ENCODE measurements at regions not wholly inside any gene's neighbourhood (a gene's known extent, or its start where the extent isn't known, plus 50 kb on each side); places are given as distances from the start of the nearest gene placed in this dataset.

- ChIA-PET POLR2A (no interaction called here), CTCF (no interaction called here)
- TF ChIP-seq CTCF (IDR thresholded peaks at IDR 0.05; ENCODE audit: insufficient read depth, low read length, missing control alignments): no peak
- H3K4me3 ChIP-seq (ENCODE audit: low read depth, low read length): no peak overlapping the region
- no peak for DNase-seq (ENCODE audit: low read depth, low spot score)
Observed at GRCh38 chr10:128741180-128741579, 615.0 kb upstream of the MKI67 start.

- no peak for TF ChIP-seq CTCF (IDR thresholded peaks at IDR 0.05; ENCODE audit: insufficient read depth, low read length, missing control alignments)
- ChIA-PET CTCF (no interaction called here), POLR2A (no interaction called here)
- DNase-seq (ENCODE audit: low read depth, low spot score): no peak
- H3K4me3 ChIP-seq (ENCODE audit: low read depth, low read length): no peak overlapping the region
Observed at GRCh38 chr10:128741680-128742079, 615.5 kb upstream of the MKI67 start.

- TF ChIP-seq CTCF (IDR thresholded peaks at IDR 0.05; ENCODE audit: insufficient read depth, low read length, missing control alignments): no peak
- ChIA-PET POLR2A (no interaction called here), CTCF (no interaction called here)
- no peak overlapping the region for H3K4me3 ChIP-seq (ENCODE audit: low read depth, low read length)
- DNase-seq (ENCODE audit: low read depth, low spot score): no peak
Observed at GRCh38 chr10:128744092-128744491, 617.9 kb upstream of the MKI67 start.

GRCh38 chr10:128744811-128745305 is 618.6 kb upstream of the MKI67 start:
- CTCF ChIA-PET: no interaction called here
- no peak overlapping the region for H3K4me3 ChIP-seq (ENCODE audit: low read depth, low read length)
- POLR2A ChIA-PET: no interaction called here
- no peak for TF ChIP-seq CTCF (IDR thresholded peaks at IDR 0.05; ENCODE audit: insufficient read depth, low read length, missing control alignments)
- no peak for DNase-seq (ENCODE audit: low read depth, low spot score)

- no peak for TF ChIP-seq CTCF (IDR thresholded peaks at IDR 0.05; ENCODE audit: insufficient read depth, low read length, missing control alignments)
- no peak for DNase-seq (ENCODE audit: low read depth, low spot score)
- POLR2A ChIA-PET: no interaction called here
Observed at GRCh38 chr10:128747582-128748346, 621.5 kb upstream of the MKI67 start.

GRCh38 chr10:128751284-128751683 is 625.1 kb upstream of the MKI67 start:
- no peak for DNase-seq (ENCODE audit: low read depth, low spot score)
- no peak for TF ChIP-seq CTCF (IDR thresholded peaks at IDR 0.05; ENCODE audit: insufficient read depth, low read length, missing control alignments)
- ChIA-PET CTCF (no interaction called here), POLR2A (no interaction called here)
- H3K4me3 ChIP-seq (ENCODE audit: low read depth, low read length): no peak overlapping the region

More at GRCh38 chr10:128747582-128748346, 621.5 kb upstream of the MKI67 start:
- CTCF ChIA-PET: no interaction called here
- H3K4me3 ChIP-seq (ENCODE audit: low read depth, low read length): no peak overlapping the region
